Spleen (tissue), 11 donors: ENCODE measurements at regions not wholly inside any gene's neighbourhood (a gene's known extent, or its start where the extent isn't known, plus 50 kb on each side); places are given as distances from the start of the nearest gene placed in this dataset.
A peak's percentile ranks its signal among the peaks of the same experiment; 100 is the strongest.
"Not testable (repeated sequence)": the region's sequence is repeated elsewhere in the genome, so short reads cannot be mapped to it uniquely, and the experiment has no call there.

Experiments used
- DNase-seq: peaks from one replicate; pipeline ENCODE4 v3.0.0-alpha.2; 2020
- H3K27ac ChIP-seq, 8 donors: fragments of 200-600 bp; sonication (generic) in 7 of 8; 1 replicate in 4 of 8; 2 replicates in 4 of 8; pipeline versions ENCODE4 v1.5.0 to v1.8.0; 2016 to 2021; ENCODE audit warnings: inconsistent platforms in 4 of 8, mild to moderate bottlenecking in 4 of 8, moderate library complexity in 1 of 8
- H3K27me3 ChIP-seq, 7 donors: fragments of 200-600 bp; sonication (generic) in 6 of 7; replicated peaks in 1 of 7; 1 replicate in 4 of 7; 2 replicates in 3 of 7; pipeline versions ENCODE4 v1.5.0 to v1.8.0; 2016 to 2021; ENCODE audit warnings: inconsistent platforms in 3 of 7, mild to moderate bottlenecking in 1 of 7
- H3K36me3 ChIP-seq, 6 donors: fragments of 200-600 bp; sonication (generic) in 5 of 6; 1 replicate in 4 of 6; 2 replicates in 2 of 6; pipeline versions ENCODE4 v1.5.0 to v1.8.0; 2016 to 2021; ENCODE audit warnings: inconsistent platforms in 2 of 6
- H3K4me1 ChIP-seq, 6 donors: fragments of 200-600 bp; sonication (generic) in 5 of 6; 1 replicate in 3 of 6; 2 replicates in 3 of 6; pipeline versions ENCODE4 v1.5.0 to v1.8.0; 2016 to 2021; ENCODE audit warnings: inconsistent platforms in 3 of 6
- H3K4me3 ChIP-seq, 8 donors: fragments of 200-600 bp; sonication (generic) in 7 of 8; 1 replicate in 4 of 8; 2 replicates in 4 of 8; pipeline versions ENCODE4 v1.5.0 to v1.8.0; 2016 to 2021; ENCODE audit warnings: inconsistent platforms in 4 of 8, mild to moderate bottlenecking in 4 of 8, moderate library complexity in 2 of 8
- H3K9me3 ChIP-seq, 8 donors: fragments of 200-600 bp; sonication (generic) in 7 of 8; 1 replicate in 4 of 8; 2 replicates in 4 of 8; pipeline versions ENCODE4 v1.5.0 to v1.8.0; 2016 to 2021; ENCODE audit warnings: inconsistent platforms in 4 of 8
- POLR2A ChIP-seq, 3 donors: fragments of 450-650 bp; IDR thresholded peaks; one replicate each; pipeline ENCODE4 v1.5.1; 2017; ENCODE audit warnings: antibody characterized with exemption in 3 of 3, mild to moderate bottlenecking in 1 of 3
- POLR2AphosphoS5 ChIP-seq, 3 donors: sonication (generic); formaldehyde crosslinking; IDR thresholded peaks; one replicate each; pipeline ENCODE4 v1.5.1; 2017; ENCODE audit warnings: antibody characterized with exemption in 3 of 3
- WGBS, 5 donors: extraction: QIAGEN DNeasy Blood & Tissue Kit in 3 of 5; methylation state at CpG; one replicate each; pipeline versions ENCODE4 v1.1.5 to v1.1.7; 2013 to 2018; 5-methylcytosine and 5-hydroxymethylcytosine counted together
- intact Hi-C: fragments of 100-400 bp; cut with DNase I; formaldehyde crosslinking; loops from one replicate; pipeline ENCODE4 v1.15.0; 2023; ENCODE audit warnings: low total_unique reads
- TF ChIP-seq, protein P1 (sequence below), 11 experiments: fragments of 200-600 bp in 7 of 11; fragments of 450-650 bp in 4 of 11; sonication (generic) in 4 of 11; IDR thresholded peaks in 8 of 11; conservative IDR thresholded peaks in 3 of 11; 1 replicate in 7 of 11; 2 replicates in 4 of 11; pipeline versions ENCODE4 v1.4.0 to v1.8.0; 2016 to 2021; ENCODE audit warnings: antibody characterized with exemption in 11 of 11, inconsistent platforms in 4 of 11, mild to moderate bottlenecking in 1 of 11
- donor health status: healthy with polysubstance abuse.
- donor health status: DM: no; HTN: no; CAD: no; lungs with moderate emphysema.
- donor health status: DM: no; HTN: no; CAD: no.
- donor health status: Bipolar disorder and iron deficiency.
- donor health status: healthy.
- donor health status: DM: no; HTN: no; CAD: no.
- donor health status: DM: yes; HTN: yes; CAD: no.

GRCh38 chr2:67164771-67165522 lies 232.2 kb upstream of the ETAA1 start:
- no peaks in the 10 kb centered on the region for H3K4me1 ChIP-seq
- peaks cover 0 to 7% (median 2%) of the 10 kb centered on the region in 8 donors for H3K9me3 ChIP-seq
- H3K27me3 ChIP-seq: no peaks in the 10 kb centered on the region
- peak overlapping the region in 3 of 8 donors; percentile 2 to 14 (median 13) for H3K27ac ChIP-seq
- no peaks in the 10 kb centered on the region for H3K36me3 ChIP-seq
- WGBS, 5 donors: 40 to 72% (median 41%) methylated on average over 4 of the region's 4 CpGs
- intact Hi-C loops: no loop called here
- TF ChIP-seq POLR2A (IDR thresholded peaks at IDR 0.05): no peak
- no peak for TF ChIP-seq POLR2AphosphoS5 (IDR thresholded peaks at IDR 0.05)
- TF ChIP-seq, protein P1, sequence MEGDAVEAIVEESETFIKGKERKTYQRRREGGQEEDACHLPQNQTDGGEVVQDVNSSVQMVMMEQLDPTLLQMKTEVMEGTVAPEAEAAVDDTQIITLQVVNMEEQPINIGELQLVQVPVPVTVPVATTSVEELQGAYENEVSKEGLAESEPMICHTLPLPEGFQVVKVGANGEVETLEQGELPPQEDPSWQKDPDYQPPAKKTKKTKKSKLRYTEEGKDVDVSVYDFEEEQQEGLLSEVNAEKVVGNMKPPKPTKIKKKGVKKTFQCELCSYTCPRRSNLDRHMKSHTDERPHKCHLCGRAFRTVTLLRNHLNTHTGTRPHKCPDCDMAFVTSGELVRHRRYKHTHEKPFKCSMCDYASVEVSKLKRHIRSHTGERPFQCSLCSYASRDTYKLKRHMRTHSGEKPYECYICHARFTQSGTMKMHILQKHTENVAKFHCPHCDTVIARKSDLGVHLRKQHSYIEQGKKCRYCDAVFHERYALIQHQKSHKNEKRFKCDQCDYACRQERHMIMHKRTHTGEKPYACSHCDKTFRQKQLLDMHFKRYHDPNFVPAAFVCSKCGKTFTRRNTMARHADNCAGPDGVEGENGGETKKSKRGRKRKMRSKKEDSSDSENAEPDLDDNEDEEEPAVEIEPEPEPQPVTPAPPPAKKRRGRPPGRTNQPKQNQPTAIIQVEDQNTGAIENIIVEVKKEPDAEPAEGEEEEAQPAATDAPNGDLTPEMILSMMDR (IDR thresholded peaks at IDR 0.05 in 8 of 11, conservative IDR thresholded peaks at IDR 0.05 in 3 of 11): no peak
- H3K4me3 ChIP-seq: no peak overlapping the region
- no peak for DNase-seq

- no peaks in the 10 kb centered on the region for H3K27me3 ChIP-seq
- peak overlapping the region in 1 of 8 donors; percentile 15 for H3K27ac ChIP-seq
- intact Hi-C loops: no loop called here
- H3K36me3 ChIP-seq: no peaks in the 10 kb centered on the region
- peaks cover 0 to 7% (median 2%) of the 10 kb centered on the region in 8 donors for H3K9me3 ChIP-seq
- no peaks in the 10 kb centered on the region for H3K4me1 ChIP-seq
- DNase-seq: no peak
- H3K4me3 ChIP-seq: no peak overlapping the region
- TF ChIP-seq POLR2A (IDR thresholded peaks at IDR 0.05) (no peak), POLR2AphosphoS5 (IDR thresholded peaks at IDR 0.05) (no peak)
- TF ChIP-seq, protein P1 (IDR thresholded peaks at IDR 0.05 in 8 of 11, conservative IDR thresholded peaks at IDR 0.05 in 3 of 11): no peak
These were observed 231.6 kb upstream of the ETAA1 start for GRCh38 chr2:67165523-67165990.

DNA sequence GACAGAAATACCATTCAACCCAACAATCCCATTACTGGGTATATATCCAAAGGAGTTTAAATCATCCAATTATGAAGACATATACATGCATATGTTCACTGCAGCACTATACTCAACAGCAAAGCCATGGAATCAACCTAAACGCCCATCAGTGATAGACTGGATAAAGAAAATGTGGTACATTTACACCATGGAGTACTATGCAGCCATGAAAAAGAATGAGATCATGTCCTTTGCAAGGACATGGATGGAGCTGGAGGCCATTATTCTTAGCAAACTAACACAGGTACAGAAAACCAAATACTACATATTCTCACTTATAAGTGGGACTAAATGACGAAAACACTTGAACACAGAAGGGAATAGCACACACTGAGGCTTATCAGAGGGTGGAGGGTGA lies 230.6 kb upstream of the ETAA1 start:
- H3K36me3 ChIP-seq, H3K27me3 ChIP-seq, H3K4me3 ChIP-seq, H3K27ac ChIP-seq, H3K9me3 ChIP-seq, H3K4me1 ChIP-seq, intact Hi-C loops, DNase-seq: not testable (repeated sequence)
- WGBS, 5 donors: 76 to 81% (median 78%) methylated on average over 2 of the region's 2 CpGs

GRCh38 chr2:67169417-67170140 lies 227.6 kb upstream of the ETAA1 start:
- Histone ChIP-seq H3K27ac (no peak overlapping the region), H3K36me3 (no peaks in the 10 kb centered on the region), H3K27me3 (no peaks in the 10 kb centered on the region), H3K9me3 (peaks cover 0 to 7% (median 2%) of the 10 kb centered on the region in 8 donors), H3K4me3 (no peak overlapping the region), H3K4me1 (no peaks in the 10 kb centered on the region)
- intact Hi-C loops: no loop called here
- no peak for DNase-seq
- WGBS, 5 donors: 78 to 88% (median 84%) methylated on average over 6 of the region's 6 CpGs
- TF ChIP-seq POLR2A (IDR thresholded peaks at IDR 0.05): no peak

- H3K36me3 ChIP-seq: no peaks in the 10 kb centered on the region
- H3K27me3 ChIP-seq: no peaks in the 10 kb centered on the region
- no peak for TF ChIP-seq POLR2AphosphoS5 (IDR thresholded peaks at IDR 0.05)
- TF ChIP-seq, protein P1 (IDR thresholded peaks at IDR 0.05 in 8 of 11, conservative IDR thresholded peaks at IDR 0.05 in 3 of 11): no peak
- TF ChIP-seq POLR2A (IDR thresholded peaks at IDR 0.05): no peak
- intact Hi-C loops: no loop called here
- DNase-seq: no peak
- H3K4me1 ChIP-seq: no peaks in the 10 kb centered on the region
- no peak overlapping the region for H3K4me3 ChIP-seq
- H3K9me3 ChIP-seq: no peaks in the 10 kb centered on the region
- 91 to 95% (median 94%) methylated on average over 3 of the region's 3 CpGs for WGBS, 5 donors
- no peak overlapping the region for H3K27ac ChIP-seq
These were observed 217.6 kb upstream of the ETAA1 start for GRCh38 chr2:67179526-67179925.
